ENCODE measurements at regions not wholly inside any gene's neighbourhood (a gene's known extent, or its start where the extent isn't known, plus 50 kb on each side); places are given as distances from the start of the nearest gene placed in this dataset.

GRCh38 chr6:147138835-147139234, 65.4 kb upstream of the STXBP5 start:
- TF ChIP-seq PAX8 (CRISPR knock-in tag; IDR thresholded peaks at IDR 0.05; ENCODE audit: borderline replicate concordance): no peak
- no peak for TF ChIP-seq MAFF (IDR thresholded peaks at IDR 0.05; ENCODE audit: low read depth, low read length)
- no peak for TF ChIP-seq CTCF (CRISPR knock-in tag; IDR thresholded peaks at IDR 0.05)
- no peak for TF ChIP-seq ETV5 (CRISPR knock-in tag; IDR thresholded peaks at IDR 0.05; ENCODE audit: borderline replicate concordance)
- TF ChIP-seq NR2C2 (CRISPR knock-in tag; IDR thresholded peaks at IDR 0.05; ENCODE audit: borderline replicate concordance): no peak
- no peak for TF ChIP-seq ZNF570 (CRISPR knock-in tag; IDR thresholded peaks at IDR 0.05; ENCODE audit: borderline replicate concordance)
- TF ChIP-seq ZZZ3 (CRISPR knock-in tag; IDR thresholded peaks at IDR 0.05; ENCODE audit: borderline replicate concordance): no peak
- no peak for TF ChIP-seq FIP1L1 (IDR thresholded peaks at IDR 0.05; ENCODE audit: borderline replicate concordance, insufficient read depth, low read depth, low read length)
- TF ChIP-seq CHCHD3 (CRISPR knock-in tag; IDR thresholded peaks at IDR 0.05): no peak
- TF ChIP-seq PHF8 (CRISPR knock-in tag; IDR thresholded peaks at IDR 0.05): no peak
- no peak for TF ChIP-seq MNT (IDR thresholded peaks at IDR 0.05)
